Muscle of leg (tissue), 3 donors: ENCODE measurements at regions not wholly inside any gene's neighbourhood (a gene's known extent, or its start where the extent isn't known, plus 50 kb on each side); places are given as distances from the start of the nearest gene placed in this dataset.

Experiments
- DNase-seq: peaks from one replicate; pipeline ENCODE4 v3.0.0; 2013
- H3K27ac ChIP-seq: one replicate; pipeline ENCODE4 v1.5.1; 2013; ENCODE audit warnings: mild to moderate bottlenecking, low read length, control low read depth
- H3K27me3 ChIP-seq: one replicate; pipeline ENCODE4 v1.6.1; 2013; ENCODE audit warnings: low read length; ENCODE audit not compliant: control insufficient read depth, insufficient read depth
- H3K36me3 ChIP-seq: one replicate; pipeline ENCODE4 v1.6.1; 2013; ENCODE audit warnings: low read length; ENCODE audit not compliant: control insufficient read depth, insufficient read depth
- H3K4me1 ChIP-seq: one replicate; pipeline ENCODE4 v1.6.1; 2013; ENCODE audit warnings: low read length; ENCODE audit not compliant: control insufficient read depth, insufficient read depth
- H3K4me3 ChIP-seq: one replicate; pipeline ENCODE4 v1.5.1; 2013; ENCODE audit warnings: low read length, control low read depth
- H3K9me3 ChIP-seq: replicated peaks from 2 replicates; pipeline ENCODE4 v1.6.1; 2013; ENCODE audit warnings: low read depth, low read length; ENCODE audit not compliant: control insufficient read depth
- WGBS: methylation state at CpG from one replicate; pipeline ENCODE4 v1.1.5; 2013; ENCODE audit warnings: missing lambda C conversion rate; ENCODE audit not compliant: insufficient coverage; 5-methylcytosine and 5-hydroxymethylcytosine counted together

DNA sequence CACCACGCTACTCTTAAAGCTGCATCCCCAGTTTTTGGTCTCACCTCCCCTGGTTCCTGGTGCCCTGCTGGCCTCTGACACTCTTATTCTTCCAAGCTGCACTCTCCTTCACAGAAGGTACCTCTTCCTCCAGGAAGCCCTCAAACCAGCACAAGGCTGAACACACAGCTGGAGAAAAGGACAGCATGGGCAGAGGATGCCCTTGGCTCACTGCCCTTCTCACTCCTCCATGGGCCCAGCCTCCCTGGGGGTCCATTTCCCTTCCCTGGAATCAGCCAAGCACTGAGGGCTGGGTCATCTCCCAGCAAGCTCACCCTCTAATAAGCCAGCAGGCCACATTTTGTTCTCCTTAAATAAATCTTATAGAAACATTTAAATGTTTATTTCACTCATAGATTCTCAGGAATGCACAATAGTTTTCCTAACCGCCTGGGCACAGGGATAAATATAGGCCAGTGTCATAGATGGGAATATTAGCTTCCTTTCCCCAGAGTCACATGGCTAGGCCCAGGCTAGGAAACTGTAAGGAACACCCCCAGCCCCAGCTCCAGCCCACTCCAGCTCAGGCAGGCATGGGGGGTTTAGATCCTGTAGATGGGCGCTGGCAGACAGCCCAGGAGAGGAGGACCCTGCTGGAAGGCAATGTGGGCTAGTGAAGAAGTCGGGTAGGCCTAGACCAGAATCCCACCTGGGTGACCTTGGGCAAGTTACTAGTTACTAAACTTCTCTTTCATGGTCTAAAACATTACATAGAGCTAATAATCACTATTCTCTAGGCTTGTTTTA is 51.5 kb downstream of the IRAG1 start:
- Histone ChIP-seq H3K4me1 (peaks cover 25% of the 10 kb centered on the region), H3K36me3 (no peaks in the 10 kb centered on the region), H3K27ac (peak overlapping the region; percentile 31), H3K4me3 (no peak overlapping the region), H3K27me3 (no peaks in the 10 kb centered on the region), H3K9me3 (no peaks in the 10 kb centered on the region)
- WGBS = 71% methylated on average over 1 of the region's 4 CpGs
- DNase-seq = no peak

DNA sequence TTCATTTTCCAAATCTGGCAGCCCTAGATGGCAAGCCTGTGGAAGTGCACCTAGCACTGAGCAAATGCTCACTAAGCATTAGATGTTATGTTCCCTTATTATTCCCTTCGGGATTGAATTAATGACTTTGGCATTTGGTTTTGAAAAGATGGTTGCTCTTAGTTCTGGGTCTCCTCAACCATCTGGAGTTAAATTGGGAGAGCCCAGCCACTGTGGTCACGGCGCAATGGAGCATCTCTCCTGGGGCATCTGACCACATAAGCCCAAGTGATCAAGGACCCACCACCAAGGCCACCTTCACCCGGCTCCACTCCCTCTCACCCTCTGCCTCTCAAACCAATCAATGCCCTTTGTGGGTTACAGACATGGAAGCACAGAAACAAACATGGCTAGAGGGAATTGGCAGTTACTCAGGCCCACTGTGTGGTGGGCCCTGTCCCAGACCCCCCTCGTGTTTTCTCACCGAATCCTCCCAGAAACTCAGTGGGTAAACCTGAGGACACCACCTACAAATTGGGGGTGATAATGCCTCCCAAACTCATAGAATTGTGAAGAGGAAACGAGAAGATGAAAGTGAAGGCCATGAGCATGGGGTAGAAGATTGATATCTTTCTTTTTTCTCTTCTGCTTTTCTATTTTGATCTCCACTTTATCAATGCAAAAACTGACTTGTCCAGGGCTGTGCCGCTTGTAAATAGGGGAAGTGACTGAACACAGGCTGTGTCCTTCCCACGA is 52.2 kb downstream of the IRAG1 start:
- WGBS = 92% methylated on average over 2 of the region's 9 CpGs
- no peak for DNase-seq
- Histone ChIP-seq H3K9me3 (no peaks in the 10 kb centered on the region), H3K27me3 (no peaks in the 10 kb centered on the region), H3K27ac (no peak overlapping the region), H3K36me3 (no peaks in the 10 kb centered on the region), H3K4me1 (peaks cover 25% of the 10 kb centered on the region), H3K4me3 (no peak overlapping the region)

DNA sequence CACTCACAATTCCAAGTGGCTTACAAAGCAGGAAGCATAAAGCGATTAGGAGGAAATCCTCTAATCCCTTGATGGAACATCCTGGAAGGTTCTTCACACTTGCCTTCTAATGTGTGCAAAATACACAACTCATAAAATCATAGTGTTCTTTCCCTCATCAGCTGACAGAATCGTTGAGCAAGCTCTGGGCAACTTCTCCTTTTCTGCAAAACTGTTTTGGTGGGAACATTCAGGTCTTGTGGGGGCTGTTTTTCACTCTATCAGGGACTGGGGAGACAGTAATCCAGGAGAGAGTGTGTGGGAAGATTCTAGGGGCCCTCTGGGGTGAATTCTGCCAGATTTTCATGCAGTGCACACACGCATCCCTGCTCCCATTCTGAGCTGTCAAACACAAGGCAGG is 53.2 kb downstream of the IRAG1 start:
- Histone ChIP-seq H3K27me3 (no peaks in the 10 kb centered on the region), H3K4me1 (peaks cover 25% of the 10 kb centered on the region), H3K4me3 (no peak overlapping the region), H3K9me3 (no peaks in the 10 kb centered on the region), H3K36me3 (no peaks in the 10 kb centered on the region), H3K27ac (no peak overlapping the region)
- peak; percentile 46 for DNase-seq
- WGBS = 90% methylated on average over 1 of the region's 3 CpGs

DNA sequence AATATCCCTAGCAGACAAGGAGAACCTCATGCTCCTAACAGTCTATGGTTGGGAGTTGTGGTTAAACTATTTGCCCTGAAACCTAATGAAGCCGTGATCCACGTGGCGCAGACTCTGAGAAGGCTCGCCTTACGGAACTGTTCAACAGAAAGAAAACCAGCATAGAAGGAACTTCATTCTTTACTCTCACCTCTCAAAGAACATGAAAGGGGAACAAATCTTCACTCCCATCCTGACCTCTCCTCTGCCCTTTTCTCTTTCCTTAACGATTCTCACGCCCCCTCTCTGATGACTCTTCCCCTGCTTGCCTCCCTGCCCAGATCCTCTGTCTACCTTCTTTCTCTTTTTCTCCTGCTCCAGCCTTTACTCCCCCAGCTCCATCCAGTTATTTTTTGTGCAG is 54.2 kb downstream of the IRAG1 start:
- Histone ChIP-seq H3K36me3 (no peaks in the 10 kb centered on the region), H3K4me3 (no peak overlapping the region), H3K9me3 (no peaks in the 10 kb centered on the region), H3K27me3 (no peaks in the 10 kb centered on the region), H3K4me1 (peaks cover 25% of the 10 kb centered on the region), H3K27ac (peak overlapping the region; percentile 65)
- WGBS = 63% methylated on average over 6 of the region's 7 CpGs
- no peak for DNase-seq

- Histone ChIP-seq H3K36me3 (no peaks in the 10 kb centered on the region), H3K4me3 (no peak overlapping the region), H3K4me1 (peaks cover 25% of the 10 kb centered on the region), H3K27me3 (no peaks in the 10 kb centered on the region), H3K27ac (peak overlapping the region; percentile 65), H3K9me3 (no peaks in the 10 kb centered on the region)
- WGBS = no CpG with 5 or more reads among the region's 3 CpGs
- DNase-seq = peak; percentile 95
Observed at GRCh38 chr11:10638316-10638925, 55.1 kb downstream of the IRAG1 start.

DNA sequence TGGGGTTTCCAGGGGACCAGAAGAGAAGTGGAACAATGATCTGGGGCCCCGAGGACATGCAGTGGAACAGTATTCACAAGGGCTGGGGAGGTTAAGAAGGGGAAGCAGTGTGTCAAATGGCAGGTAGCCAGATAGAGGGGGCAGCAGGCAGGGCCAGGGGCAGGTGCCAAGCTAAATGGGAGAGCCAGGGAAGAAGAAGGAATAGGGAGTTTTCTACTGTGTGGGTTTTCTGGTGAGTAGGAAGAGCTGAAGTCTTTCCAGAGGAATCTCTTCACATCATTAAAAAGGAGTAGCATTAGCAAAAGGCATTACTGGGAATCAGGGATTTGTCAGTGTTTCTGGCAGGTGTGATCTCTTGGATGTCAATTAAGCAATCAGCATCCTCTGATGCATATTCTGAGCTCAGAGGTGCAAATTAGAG is 55.8 kb downstream of the IRAG1 start:
- peak overlapping the region; percentile 62 for H3K27ac ChIP-seq

GRCh38 chr11:10634407-10634806 is 59.1 kb downstream of the IRAG1 start:
- WGBS = no CpG with 5 or more reads among the region's 3 CpGs
- H3K4me3 ChIP-seq = no peak overlapping the region
- peaks cover 14% of the 10 kb centered on the region for H3K4me1 ChIP-seq
- H3K36me3 ChIP-seq = no peaks in the 10 kb centered on the region
- no peaks in the 10 kb centered on the region for H3K9me3 ChIP-seq
- DNase-seq = no peak
- H3K27me3 ChIP-seq = no peaks in the 10 kb centered on the region
- H3K27ac ChIP-seq = no peak overlapping the region

More for the DNA sequence above, 55.8 kb downstream of the IRAG1 start:
- H3K4me1 ChIP-seq = peaks cover 25% of the 10 kb centered on the region
- no peaks in the 10 kb centered on the region for H3K9me3 ChIP-seq
- WGBS = 50% methylated on average over 1 of the region's 1 CpG
- DNase-seq = peak; percentile 58
- H3K4me3 ChIP-seq = no peak overlapping the region
- H3K36me3 ChIP-seq = no peaks in the 10 kb centered on the region
- no peaks in the 10 kb centered on the region for H3K27me3 ChIP-seq

- no peaks in the 10 kb centered on the region for H3K27me3 ChIP-seq
- WGBS = 82% methylated on average over 6 of the region's 11 CpGs
- H3K9me3 ChIP-seq = no peaks in the 10 kb centered on the region
- H3K4me3 ChIP-seq = no peak overlapping the region
- H3K4me1 ChIP-seq = peaks cover 7% of the 10 kb centered on the region
- no peak overlapping the region for H3K27ac ChIP-seq
- no peak for DNase-seq
- no peaks in the 10 kb centered on the region for H3K36me3 ChIP-seq
Observed at GRCh38 chr11:10633261-10633660, 60.3 kb downstream of the IRAG1 start.

DNA sequence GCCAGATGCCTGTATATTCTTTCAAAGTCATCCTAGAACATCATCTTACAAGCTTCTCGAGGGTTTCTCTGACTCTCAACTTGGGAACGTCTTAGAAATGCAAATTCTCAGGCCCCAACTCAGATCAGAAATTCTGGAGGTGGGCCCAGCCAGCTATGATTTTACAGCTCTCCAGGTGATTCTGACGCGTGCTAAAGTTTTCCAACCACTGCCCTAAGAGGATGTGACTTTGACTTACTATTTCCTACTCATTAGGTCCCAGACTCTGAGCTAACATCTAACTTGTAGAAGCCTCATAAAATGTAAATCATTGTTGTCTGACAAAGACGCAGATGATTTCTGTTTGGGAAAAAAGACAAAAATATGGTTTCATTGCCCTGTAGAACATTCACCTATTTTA is 61.1 kb downstream of the IRAG1 start:
- H3K4me3 ChIP-seq = no peak overlapping the region
- no peak overlapping the region for H3K27ac ChIP-seq
- no peaks in the 10 kb centered on the region for H3K36me3 ChIP-seq
- no peak for DNase-seq
- H3K9me3 ChIP-seq = no peaks in the 10 kb centered on the region
- peaks cover under 1% of the 10 kb centered on the region for H3K4me1 ChIP-seq
- 40% methylated on average over 1 of the region's 5 CpGs for WGBS
- H3K27me3 ChIP-seq = no peaks in the 10 kb centered on the region

- no peak for DNase-seq
- Histone ChIP-seq H3K9me3 (no peaks in the 10 kb centered on the region), H3K27ac (no peak overlapping the region), H3K4me3 (no peak overlapping the region), H3K36me3 (no peaks in the 10 kb centered on the region), H3K4me1 (no peaks in the 10 kb centered on the region), H3K27me3 (no peaks in the 10 kb centered on the region)
- 90% methylated on average over 2 of the region's 5 CpGs for WGBS
Observed at GRCh38 chr11:10631761-10632160, 61.8 kb downstream of the IRAG1 start.
